GM21723 (cell line): ENCODE measurements at regions not wholly inside any gene's neighbourhood (a gene's known extent, or its start where the extent isn't known, plus 50 kb on each side); places are given as distances from the start of the nearest gene placed in this dataset.

Experiments
- ATAC-seq: cut with Tn5 transposase; IDR thresholded peaks from one replicate; pipeline ENCODE4 v1.9.1; 2021; ENCODE audit warnings: mild to moderate bottlenecking, moderate library complexity; ENCODE audit not compliant: unreplicated experiment

DNA sequence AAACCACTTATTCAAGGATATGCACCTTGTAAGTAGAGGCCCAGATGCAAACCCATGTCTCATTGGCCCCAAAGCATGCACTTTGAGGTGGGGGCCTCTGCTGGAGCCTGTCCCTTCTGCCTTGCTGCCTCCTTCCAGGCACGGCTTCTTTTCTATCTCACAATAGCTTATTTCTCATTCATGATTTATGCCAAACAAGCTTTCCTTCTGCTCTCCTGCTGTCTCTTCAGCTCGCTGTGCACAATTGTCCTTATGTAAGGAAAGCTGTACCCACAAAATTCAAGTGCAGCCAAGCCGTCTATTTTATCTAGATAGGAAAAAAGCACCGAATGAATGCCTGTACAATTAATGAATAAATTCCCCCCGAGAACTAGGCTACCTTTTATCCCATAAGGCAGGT lies 124.8 kb upstream of the PACRGL start:
- ATAC-seq: no peak

DNA sequence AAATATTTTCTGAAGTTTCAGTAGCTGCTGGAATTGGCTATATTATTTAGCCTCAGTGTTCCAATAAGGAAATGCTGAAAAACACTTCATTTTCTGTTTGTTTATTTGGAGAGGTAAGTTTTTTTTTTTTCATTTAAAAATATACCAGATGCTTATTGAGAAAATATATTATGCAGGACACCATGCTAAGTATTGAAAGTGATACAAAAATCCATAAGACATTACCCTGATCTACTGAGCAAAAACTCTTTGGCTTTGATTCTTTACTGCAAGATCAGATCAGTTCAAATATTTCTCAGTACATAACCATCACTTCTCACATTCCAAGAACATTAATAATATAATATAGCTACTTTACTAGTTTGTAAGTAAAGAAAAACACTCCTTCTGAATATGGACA lies 123.4 kb upstream of the PACRGL start:
- no peak for ATAC-seq

GRCh38 chr4:20577702-20578101 lies 122.6 kb upstream of the PACRGL start:
- ATAC-seq: no peak

DNA sequence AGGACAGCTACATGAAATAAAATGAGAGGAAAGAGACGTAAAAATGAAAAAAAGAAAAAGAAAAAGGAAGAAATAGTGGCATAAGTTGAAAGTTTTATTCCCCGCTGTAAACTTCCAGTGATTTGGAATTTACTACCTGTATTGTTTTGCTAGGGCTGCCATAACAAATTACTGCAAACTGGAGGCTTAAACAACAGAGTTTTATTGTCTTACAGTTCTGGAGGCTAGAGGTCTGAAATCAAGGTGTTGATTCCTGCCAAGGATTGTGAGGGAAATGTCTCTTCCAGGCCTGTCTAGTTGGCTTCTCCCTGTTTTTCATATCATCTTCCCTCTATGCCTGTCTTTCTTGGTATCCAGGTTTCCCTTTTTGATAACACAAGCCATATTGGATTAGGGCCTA lies 119.4 kb upstream of the PACRGL start:
- ATAC-seq: no peak

DNA sequence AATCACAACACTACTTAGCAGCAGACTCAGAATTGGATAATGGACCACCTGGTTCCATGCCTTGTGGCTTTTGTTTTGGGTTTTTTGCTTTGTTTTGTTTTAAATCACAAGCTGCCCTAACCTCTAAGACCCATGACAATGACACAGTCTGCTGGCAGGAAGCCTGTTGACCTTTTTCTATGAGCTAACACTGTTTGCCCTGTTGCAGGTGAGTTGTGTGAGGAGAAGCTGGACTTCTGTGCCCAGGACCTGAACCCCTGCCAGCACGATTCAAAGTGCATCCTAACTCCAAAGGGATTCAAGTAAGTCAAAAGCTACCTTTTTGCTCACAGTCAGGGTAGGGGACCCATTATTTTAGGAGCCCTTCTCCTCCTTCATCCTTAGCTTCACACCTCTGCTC lies 110.8 kb upstream of the PACRGL start:
- ATAC-seq: no peak

DNA sequence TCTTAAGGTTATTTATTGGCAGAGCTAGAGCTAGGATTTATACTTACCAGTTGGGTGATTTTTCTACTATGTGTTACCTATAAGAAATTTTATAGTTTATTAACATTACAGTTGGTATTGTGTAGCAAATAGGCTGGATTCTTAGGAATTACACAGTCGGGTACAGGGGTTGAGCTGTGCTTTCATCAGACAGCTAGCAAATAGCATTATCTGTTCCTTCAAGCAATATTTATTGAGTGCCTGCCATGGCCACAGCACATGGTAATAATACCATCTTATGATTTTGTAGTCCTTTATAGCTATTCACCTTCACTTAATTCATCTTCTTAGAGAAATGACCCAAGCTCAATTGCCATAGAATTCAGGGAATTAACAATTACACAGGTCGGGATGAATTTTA lies 109.4 kb upstream of the PACRGL start:
- ATAC-seq: no peak

DNA sequence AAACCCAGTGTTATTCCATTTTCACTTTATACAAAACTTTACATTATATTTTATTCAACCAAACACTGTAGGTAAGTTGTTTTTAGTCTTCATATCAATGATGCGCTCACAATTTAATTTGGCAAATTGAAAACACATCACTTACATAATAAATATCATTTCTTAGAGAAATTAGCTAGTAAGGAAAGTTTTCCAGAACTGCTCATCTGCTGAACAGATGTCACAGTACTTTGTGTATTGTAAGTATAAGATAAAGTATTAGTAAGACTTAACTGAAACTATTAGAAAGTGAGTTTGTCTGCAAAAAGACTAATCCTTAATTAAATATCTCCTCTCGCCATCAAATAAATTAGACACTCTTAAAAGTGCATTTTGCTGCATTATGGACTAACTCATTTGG lies 108.7 kb upstream of the PACRGL start:
- no peak for ATAC-seq

GRCh38 chr4:20592013-20592412 lies 108.2 kb upstream of the PACRGL start:
- no peak for ATAC-seq

DNA sequence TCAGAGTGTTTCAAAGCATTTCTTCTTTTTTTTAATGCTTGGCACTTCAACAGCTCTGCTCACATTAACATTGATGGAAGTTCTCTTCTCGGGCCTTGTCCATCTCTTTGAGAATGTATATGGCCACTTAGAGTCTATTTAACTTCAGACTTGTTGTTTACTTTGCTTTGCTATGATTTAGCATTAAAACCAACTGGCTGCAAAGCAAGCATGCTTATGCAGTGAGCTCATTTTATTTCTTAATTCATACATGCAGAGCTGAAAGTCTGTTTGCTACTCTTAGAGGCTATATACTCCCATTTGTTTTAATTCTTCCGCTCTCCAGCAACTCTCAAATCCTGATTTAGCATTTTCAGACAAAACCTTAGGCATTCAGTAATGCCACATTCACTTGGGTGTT lies 107.6 kb upstream of the PACRGL start:
- no peak for ATAC-seq

GRCh38 chr4:20598626-20599025 lies 101.6 kb upstream of the PACRGL start:
- ATAC-seq: no peak

DNA sequence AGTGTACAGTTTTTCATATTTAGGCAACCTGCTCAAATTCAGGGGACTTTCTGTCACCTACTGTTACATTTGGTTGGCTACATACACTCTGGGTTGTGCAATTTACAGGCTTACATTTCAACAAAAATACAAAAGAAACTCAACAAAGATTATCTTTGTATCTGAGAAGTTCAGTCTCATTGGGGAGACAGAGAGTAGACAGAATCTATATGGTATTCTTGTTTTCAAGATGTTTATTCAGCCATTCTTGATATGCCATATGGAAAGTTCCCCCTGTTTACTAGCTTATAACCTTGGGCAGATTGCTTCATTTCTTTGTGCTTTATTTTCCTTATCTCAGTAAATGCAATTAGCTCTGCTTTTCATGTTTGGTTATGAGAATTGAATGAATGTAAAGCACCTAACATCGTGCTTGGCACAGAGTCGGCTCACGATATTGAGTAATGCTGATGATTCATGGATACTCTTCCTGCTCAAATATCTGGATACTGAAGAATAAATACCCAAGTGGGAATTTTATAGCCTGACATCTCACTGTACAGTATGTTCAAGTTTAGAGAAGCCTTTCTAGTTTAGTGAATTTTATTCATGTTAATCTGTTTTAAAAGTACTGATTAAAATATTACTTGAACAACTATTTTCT lies 96.5 kb upstream of the PACRGL start:
- ATAC-seq: no peak

- ATAC-seq: no peak
Measured at GRCh38 chr4:20612313-20612712, 87.9 kb upstream of the PACRGL start.

DNA sequence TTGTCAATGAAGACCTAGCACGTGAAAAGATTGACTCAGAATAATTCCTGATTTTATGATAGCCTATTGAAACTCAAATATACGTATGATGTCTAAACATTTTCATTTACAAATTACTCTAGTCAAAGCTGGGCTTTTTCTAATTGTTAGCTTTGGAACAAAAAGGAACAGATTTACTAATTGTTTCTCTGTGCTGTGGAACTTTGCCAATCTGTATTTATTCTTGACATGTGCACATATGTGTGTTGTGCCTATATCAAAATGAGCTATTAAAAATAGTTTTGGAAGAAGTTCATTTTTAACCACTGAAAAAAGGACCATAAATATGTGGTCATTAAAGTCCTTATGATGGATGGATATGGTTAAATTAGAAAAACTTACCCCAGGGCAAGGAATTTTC lies 85.4 kb upstream of the PACRGL start:
- ATAC-seq: no peak

GRCh38 chr4:20615486-20616260 lies 84.6 kb upstream of the PACRGL start:
- ATAC-seq: no peak

GRCh38 chr4:20616313-20616712 lies 83.9 kb upstream of the PACRGL start:
- ATAC-seq: no peak

DNA sequence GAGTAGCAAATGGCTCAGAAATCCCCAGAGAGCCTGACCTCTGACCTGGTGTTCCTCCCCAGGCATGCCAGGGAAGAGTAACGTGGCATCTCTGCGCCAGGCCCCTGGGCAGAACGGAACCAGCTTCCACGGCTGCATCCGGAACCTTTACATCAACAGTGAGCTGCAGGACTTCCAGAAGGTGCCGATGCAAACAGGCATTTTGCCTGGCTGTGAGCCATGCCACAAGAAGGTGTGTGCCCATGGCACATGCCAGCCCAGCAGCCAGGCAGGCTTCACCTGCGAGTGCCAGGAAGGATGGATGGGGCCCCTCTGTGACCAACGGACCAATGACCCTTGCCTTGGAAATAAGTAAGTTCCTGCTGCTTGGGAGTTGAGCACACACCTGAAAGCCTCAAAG lies 83.4 kb upstream of the PACRGL start:
- no peak for ATAC-seq

GRCh38 chr4:20617678-20618396 lies 82.4 kb upstream of the PACRGL start:
- ATAC-seq: no peak

DNA sequence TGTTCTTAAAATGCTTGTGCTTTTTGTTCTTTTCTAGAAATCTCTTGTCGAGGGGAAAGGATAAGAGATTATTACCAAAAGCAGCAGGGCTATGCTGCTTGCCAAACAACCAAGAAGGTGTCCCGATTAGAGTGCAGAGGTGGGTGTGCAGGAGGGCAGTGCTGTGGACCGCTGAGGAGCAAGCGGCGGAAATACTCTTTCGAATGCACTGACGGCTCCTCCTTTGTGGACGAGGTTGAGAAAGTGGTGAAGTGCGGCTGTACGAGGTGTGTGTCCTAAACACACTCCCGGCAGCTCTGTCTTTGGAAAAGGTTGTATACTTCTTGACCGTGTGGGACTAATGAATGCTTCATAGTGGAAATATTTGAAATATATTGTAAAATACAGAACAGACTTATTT lies 81.5 kb upstream of the PACRGL start:
- ATAC-seq: no peak

DNA sequence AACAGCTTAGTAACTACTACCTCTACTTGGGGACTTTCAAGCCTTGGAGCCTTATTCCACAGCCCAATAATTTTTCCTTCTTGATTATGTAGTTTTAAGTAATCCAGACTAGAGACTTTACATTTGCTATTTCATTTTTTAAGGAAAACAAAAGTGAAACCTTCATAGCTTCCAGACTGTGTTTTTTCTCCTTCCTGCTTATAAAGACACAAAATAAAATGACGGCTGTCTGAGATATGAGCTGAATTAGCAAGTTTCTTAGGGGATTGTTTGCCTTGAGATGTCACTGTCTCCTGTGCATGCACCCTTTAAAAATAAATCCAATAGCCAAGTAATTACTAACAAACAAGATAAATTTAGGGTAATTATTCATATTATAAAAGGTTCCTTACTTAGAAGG lies 78.8 kb upstream of the PACRGL start:
- ATAC-seq: no peak

GRCh38 chr4:20622701-20623100 lies 77.6 kb upstream of the PACRGL start:
- no peak for ATAC-seq

- ATAC-seq: no peak
Measured at GRCh38 chr4:20623939-20624338, 76.3 kb upstream of the PACRGL start.

DNA sequence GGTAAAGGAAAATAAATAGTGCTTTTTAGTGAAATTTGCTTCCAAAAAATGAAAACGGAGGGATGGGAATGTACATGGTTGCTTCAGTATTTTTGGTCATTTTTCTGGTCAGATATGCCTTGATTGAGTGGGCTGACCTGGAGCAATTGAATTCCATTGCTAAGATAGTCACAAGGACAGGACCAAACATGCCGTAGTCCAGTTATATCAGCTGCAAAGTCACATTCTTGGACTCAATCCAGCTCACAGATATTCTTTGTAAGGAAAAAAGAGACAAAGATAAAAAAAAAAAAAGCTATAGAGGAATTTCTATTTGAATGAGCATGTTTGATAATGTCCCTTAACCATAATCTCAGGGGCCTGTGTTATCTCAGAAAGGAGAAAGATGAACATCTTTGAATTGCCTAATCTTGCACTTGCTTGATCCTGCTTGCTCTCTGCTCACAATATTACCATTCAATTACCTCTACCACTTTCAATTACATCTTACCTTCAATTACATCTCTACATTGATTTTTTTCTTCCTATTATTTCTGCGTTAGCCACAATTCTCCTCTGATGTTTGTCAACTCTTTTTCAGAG lies 75.4 kb upstream of the PACRGL start:
- ATAC-seq: no peak
